ENCODE measurements at regions not wholly inside any gene's neighbourhood (a gene's known extent, or its start where the extent isn't known, plus 50 kb on each side); places are given as distances from the start of the nearest gene placed in this dataset.

DNA sequence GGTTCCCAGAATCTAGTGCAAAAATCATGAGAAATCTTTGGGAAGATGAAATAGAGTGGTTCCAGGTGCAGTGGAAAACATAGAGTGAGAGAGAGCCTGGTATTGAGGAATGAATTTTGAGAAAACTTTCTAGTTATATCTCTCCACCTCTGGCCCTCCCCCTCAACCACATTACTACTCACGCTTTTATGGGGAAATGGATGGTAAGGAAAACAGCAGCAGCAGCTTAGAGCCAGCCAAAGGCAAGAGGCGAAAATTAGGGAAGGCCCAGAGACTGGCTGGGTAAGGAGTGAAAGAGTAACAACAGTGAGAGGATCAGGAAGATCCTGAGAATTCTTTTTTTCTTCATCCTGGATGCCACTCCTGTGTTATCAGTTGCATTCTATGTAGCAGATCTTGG is 187.9 kb upstream of the ECI2 start:
- Histone ChIP-seq H3F3A (ENCODE audit: insufficient read depth, low read length) (no peaks in the 10 kb centered on the region), H3K9me3 (ENCODE audit: low read length) (no peaks in the 10 kb centered on the region), H3K4me3 (ENCODE audit: low read depth, low read length, poor library complexity, severe bottlenecking) (no peak overlapping the region), H3K9me2 (ENCODE audit: low read depth, low read length) (no peaks in the 10 kb centered on the region), H3K9ac (ENCODE audit: low read length) (no peak overlapping the region), H2AFZ (ENCODE audit: low read length) (no peak overlapping the region), H3K36me3 (ENCODE audit: insufficient read depth, low read length) (no peaks in the 10 kb centered on the region), H4K20me1 (ENCODE audit: insufficient read depth, low read length) (no peaks in the 10 kb centered on the region), H3K79me2 (ENCODE audit: insufficient read depth, low read length) (no peaks in the 10 kb centered on the region), H3K27me3 (ENCODE audit: insufficient read depth, low read length) (no peaks in the 10 kb centered on the region), H3K4me2 (ENCODE audit: low read length) (no peak overlapping the region), H3K27ac (ENCODE audit: low read depth, low read length, poor library complexity, severe bottlenecking) (no peak overlapping the region), H3K4me1 (ENCODE audit: insufficient read depth, low read length, severe bottlenecking) (no peaks in the 10 kb centered on the region)
- TF ChIP-seq EZH2 (IDR thresholded peaks at IDR 0.05; ENCODE audit: borderline replicate concordance, low read length) = no peak
- TF ChIP-seq, protein P1, sequence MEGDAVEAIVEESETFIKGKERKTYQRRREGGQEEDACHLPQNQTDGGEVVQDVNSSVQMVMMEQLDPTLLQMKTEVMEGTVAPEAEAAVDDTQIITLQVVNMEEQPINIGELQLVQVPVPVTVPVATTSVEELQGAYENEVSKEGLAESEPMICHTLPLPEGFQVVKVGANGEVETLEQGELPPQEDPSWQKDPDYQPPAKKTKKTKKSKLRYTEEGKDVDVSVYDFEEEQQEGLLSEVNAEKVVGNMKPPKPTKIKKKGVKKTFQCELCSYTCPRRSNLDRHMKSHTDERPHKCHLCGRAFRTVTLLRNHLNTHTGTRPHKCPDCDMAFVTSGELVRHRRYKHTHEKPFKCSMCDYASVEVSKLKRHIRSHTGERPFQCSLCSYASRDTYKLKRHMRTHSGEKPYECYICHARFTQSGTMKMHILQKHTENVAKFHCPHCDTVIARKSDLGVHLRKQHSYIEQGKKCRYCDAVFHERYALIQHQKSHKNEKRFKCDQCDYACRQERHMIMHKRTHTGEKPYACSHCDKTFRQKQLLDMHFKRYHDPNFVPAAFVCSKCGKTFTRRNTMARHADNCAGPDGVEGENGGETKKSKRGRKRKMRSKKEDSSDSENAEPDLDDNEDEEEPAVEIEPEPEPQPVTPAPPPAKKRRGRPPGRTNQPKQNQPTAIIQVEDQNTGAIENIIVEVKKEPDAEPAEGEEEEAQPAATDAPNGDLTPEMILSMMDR (IDR thresholded peaks at IDR 0.05; ENCODE audit: low read length) = no peak

DNA sequence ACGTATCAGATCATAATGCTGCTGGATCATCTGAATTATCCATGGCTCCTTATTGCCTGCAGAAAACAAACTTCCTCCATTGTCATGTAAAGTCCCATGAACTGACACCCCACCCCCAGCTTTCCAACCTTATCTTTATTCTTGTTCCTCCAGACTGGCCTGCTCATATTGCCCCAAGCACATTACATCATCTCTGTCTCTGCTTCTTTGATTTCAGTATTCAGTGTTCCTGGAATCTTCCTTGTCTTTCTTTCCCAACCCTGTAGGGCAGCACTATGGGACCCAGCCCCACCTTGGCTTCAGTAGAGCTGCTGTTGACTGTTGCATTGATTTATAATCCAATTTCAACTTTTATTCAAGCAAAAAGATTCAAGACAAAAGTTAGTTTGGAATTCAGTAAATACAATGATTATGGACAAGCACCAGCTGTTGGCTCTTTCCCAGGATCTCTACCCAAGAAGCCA is 187.5 kb upstream of the ECI2 start:
- H3K9me3 ChIP-seq (ENCODE audit: low read length) = no peaks in the 10 kb centered on the region
- no peaks in the 10 kb centered on the region for H3K79me2 ChIP-seq (ENCODE audit: insufficient read depth, low read length)
- no peaks in the 10 kb centered on the region for H3K9me2 ChIP-seq (ENCODE audit: low read depth, low read length)
- no peak overlapping the region for H3K27ac ChIP-seq (ENCODE audit: low read depth, low read length, poor library complexity, severe bottlenecking)
- H4K20me1 ChIP-seq (ENCODE audit: insufficient read depth, low read length) = no peaks in the 10 kb centered on the region
- no peak overlapping the region for H2AFZ ChIP-seq (ENCODE audit: low read length)
- no peaks in the 10 kb centered on the region for H3K4me1 ChIP-seq (ENCODE audit: insufficient read depth, low read length, severe bottlenecking)
- H3K4me3 ChIP-seq (ENCODE audit: low read depth, low read length, poor library complexity, severe bottlenecking) = no peak overlapping the region
- H3K4me2 ChIP-seq (ENCODE audit: low read length) = no peak overlapping the region
- H3K27me3 ChIP-seq (ENCODE audit: insufficient read depth, low read length) = no peaks in the 10 kb centered on the region
- no peak overlapping the region for H3K9ac ChIP-seq (ENCODE audit: low read length)
- H3K36me3 ChIP-seq (ENCODE audit: insufficient read depth, low read length) = no peaks in the 10 kb centered on the region
- no peaks in the 10 kb centered on the region for H3F3A ChIP-seq (ENCODE audit: insufficient read depth, low read length)
- no peak for TF ChIP-seq EZH2 (IDR thresholded peaks at IDR 0.05; ENCODE audit: borderline replicate concordance, low read length)

DNA sequence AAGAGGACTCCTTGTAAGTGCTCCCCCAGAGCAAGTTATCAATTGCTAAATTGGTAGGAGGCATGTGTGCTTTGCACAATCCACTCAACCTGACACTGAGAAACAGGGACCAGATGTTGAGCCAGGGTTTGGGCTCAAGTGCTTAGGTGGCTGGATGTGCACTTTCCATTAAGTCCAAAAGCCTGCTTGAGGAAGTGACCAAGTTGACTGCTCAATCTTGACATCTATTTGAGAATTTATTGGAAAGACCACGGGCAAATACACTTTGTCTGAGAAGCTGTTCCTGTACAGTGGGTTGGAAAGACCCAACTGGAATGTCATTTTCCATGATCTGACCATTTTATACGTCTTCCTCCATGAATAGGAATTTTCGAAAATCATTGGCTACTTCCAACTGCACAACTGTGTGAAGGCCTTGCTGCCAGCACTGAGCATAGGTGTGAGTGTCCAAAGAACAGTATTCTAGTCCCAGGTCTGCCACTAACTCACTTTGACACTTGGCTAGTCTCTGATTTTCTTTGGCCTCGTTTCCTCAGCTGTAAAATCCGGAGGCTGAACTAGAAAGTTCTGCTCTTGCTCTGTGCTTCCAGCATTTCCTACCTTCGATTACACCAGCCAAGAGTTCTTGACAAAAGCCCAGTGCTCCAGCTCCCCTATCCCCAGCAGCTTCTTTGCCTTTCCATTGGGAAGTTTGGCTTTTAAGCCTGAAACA is 186.9 kb upstream of the ECI2 start:
- no peaks in the 10 kb centered on the region for H3K79me2 ChIP-seq (ENCODE audit: insufficient read depth, low read length)
- no peaks in the 10 kb centered on the region for H3F3A ChIP-seq (ENCODE audit: insufficient read depth, low read length)
- H3K9me3 ChIP-seq (ENCODE audit: low read length) = no peaks in the 10 kb centered on the region
- H4K20me1 ChIP-seq (ENCODE audit: insufficient read depth, low read length) = no peaks in the 10 kb centered on the region
- TF ChIP-seq EZH2 (IDR thresholded peaks at IDR 0.05; ENCODE audit: borderline replicate concordance, low read length) = no peak
- TF ChIP-seq, protein P1 (IDR thresholded peaks at IDR 0.05; ENCODE audit: low read length) = no peak
- H2AFZ ChIP-seq (ENCODE audit: low read length) = no peak overlapping the region
- no peak overlapping the region for H3K27ac ChIP-seq (ENCODE audit: low read depth, low read length, poor library complexity, severe bottlenecking)
- no peaks in the 10 kb centered on the region for H3K9me2 ChIP-seq (ENCODE audit: low read depth, low read length)
- H3K4me2 ChIP-seq (ENCODE audit: low read length) = no peak overlapping the region
- H3K9ac ChIP-seq (ENCODE audit: low read length) = no peak overlapping the region
- no peaks in the 10 kb centered on the region for H3K4me1 ChIP-seq (ENCODE audit: insufficient read depth, low read length, severe bottlenecking)
- no peak overlapping the region for H3K4me3 ChIP-seq (ENCODE audit: low read depth, low read length, poor library complexity, severe bottlenecking)
- H3K27me3 ChIP-seq (ENCODE audit: insufficient read depth, low read length) = no peaks in the 10 kb centered on the region
- H3K36me3 ChIP-seq (ENCODE audit: insufficient read depth, low read length) = no peaks in the 10 kb centered on the region

DNA sequence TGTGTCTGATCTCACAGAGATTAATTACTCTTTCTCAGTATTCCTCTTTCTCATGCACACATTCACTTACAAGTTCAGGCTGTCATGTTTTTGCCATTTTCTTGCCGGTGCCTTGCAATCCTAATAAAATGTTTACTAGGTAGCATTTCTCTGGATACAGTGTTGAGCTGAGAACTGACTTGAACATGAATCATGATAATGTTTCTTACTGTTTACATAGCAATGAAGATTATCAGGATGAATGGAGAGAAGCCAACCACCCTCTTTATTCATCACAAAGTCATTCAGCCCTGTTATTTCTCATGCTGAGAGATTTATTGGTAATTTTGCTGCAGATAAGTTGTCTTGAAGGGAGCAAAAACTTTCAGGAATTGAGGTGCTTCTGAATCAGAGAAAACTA is 185.5 kb upstream of the ECI2 start:
- Histone ChIP-seq H3K9ac (ENCODE audit: low read length) (no peak overlapping the region), H3K4me1 (ENCODE audit: insufficient read depth, low read length, severe bottlenecking) (no peaks in the 10 kb centered on the region), H3K4me3 (ENCODE audit: low read depth, low read length, poor library complexity, severe bottlenecking) (no peak overlapping the region), H2AFZ (ENCODE audit: low read length) (no peak overlapping the region), H3K27me3 (ENCODE audit: insufficient read depth, low read length) (no peaks in the 10 kb centered on the region), H3K9me2 (ENCODE audit: low read depth, low read length) (no peaks in the 10 kb centered on the region), H4K20me1 (ENCODE audit: insufficient read depth, low read length) (no peaks in the 10 kb centered on the region), H3F3A (ENCODE audit: insufficient read depth, low read length) (no peaks in the 10 kb centered on the region), H3K27ac (ENCODE audit: low read depth, low read length, poor library complexity, severe bottlenecking) (no peak overlapping the region), H3K9me3 (ENCODE audit: low read length) (no peaks in the 10 kb centered on the region), H3K79me2 (ENCODE audit: insufficient read depth, low read length) (no peaks in the 10 kb centered on the region), H3K36me3 (ENCODE audit: insufficient read depth, low read length) (no peaks in the 10 kb centered on the region), H3K4me2 (ENCODE audit: low read length) (no peak overlapping the region)
- TF ChIP-seq, protein P1 (IDR thresholded peaks at IDR 0.05; ENCODE audit: low read length) = no peak
- TF ChIP-seq EZH2 (IDR thresholded peaks at IDR 0.05; ENCODE audit: borderline replicate concordance, low read length) = no peak

Data from OCI-LY1 (cell line).